ENCODE measurements at regions not wholly inside any gene's neighbourhood (a gene's known extent, or its start where the extent isn't known, plus 50 kb on each side); places are given as distances from the start of the nearest gene placed in this dataset.
"Not testable (repeated sequence)": the region's sequence is repeated elsewhere in the genome, so short reads cannot be mapped to it uniquely, and the experiment has no call there.

DNA sequence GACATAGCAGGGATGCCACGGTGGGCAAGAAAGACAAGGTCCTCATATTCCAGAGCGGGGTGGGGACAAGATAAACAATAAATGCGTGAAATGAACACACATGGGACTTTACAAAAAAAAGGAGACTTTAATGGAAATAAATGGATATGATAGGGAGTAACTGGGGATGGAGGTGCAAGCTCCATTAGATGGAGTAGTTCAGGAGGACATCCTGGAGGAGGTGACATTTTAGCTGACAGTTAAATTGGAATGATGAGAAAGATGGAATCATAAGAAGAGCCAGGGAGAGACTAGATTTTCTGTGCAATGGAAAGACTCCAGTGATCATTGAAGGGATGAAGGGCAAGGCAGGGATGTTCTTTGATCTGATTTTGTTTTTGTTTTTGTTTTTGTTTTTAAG, 83.6 kb upstream of the MYL10 start:
- no peak for DNase-seq

DNA sequence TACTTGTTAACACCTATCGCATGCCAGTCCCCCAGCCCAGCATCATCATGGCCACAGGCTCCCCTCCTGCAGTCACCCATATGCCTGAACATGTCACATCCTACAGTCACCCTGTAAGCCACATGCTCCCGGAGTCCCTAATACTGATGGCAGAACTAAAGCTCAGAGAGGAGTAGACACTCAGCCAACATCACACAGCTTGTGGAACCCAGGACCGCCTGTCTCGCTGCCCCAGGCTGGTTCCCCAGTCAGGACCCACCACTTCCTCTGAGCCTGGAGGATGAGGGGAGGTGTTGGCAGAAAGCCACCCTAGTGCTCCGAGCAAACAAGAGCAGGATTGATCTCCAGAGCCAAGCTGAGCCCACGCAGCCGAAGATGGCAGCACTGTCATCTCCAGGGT, 85.0 kb upstream of the MYL10 start:
- no peak for DNase-seq

DNA sequence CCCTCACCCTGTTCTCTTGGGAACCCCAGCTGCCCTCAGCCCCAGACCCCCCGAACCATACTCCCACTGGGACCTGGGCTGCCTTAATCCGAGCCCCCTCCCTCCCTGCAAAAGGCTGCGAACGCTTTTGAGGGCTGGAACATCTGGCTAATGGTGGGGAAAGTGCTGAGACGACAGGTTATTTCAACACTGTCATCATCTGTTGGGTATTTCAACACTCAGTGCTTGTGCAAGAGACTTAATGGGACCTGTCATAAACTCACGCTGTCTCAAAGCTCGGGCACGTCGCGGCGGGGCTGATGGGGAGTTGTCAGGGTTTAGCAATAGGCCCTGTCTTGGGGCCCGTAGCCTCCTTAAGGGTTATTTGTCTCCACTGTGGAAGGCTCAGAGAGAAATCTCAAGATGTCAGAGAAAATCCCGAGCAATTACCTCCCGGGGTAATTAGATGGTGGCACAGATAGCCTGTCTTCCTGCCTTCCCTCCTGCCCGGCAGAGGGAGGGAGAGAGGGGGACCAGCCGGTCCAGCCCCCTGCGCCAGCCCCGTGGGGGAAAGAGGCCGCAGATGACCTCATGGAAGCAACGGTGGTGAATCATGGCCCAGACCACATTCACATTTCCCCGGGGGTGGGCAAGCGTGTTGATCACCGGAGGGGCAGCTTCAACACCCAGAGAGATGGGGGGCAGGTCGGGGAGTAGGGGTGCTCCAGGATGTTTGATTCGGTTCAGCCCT, 88.7 kb upstream of the MYL10 start:
- DNase-seq: peak; percentile 95

DNA sequence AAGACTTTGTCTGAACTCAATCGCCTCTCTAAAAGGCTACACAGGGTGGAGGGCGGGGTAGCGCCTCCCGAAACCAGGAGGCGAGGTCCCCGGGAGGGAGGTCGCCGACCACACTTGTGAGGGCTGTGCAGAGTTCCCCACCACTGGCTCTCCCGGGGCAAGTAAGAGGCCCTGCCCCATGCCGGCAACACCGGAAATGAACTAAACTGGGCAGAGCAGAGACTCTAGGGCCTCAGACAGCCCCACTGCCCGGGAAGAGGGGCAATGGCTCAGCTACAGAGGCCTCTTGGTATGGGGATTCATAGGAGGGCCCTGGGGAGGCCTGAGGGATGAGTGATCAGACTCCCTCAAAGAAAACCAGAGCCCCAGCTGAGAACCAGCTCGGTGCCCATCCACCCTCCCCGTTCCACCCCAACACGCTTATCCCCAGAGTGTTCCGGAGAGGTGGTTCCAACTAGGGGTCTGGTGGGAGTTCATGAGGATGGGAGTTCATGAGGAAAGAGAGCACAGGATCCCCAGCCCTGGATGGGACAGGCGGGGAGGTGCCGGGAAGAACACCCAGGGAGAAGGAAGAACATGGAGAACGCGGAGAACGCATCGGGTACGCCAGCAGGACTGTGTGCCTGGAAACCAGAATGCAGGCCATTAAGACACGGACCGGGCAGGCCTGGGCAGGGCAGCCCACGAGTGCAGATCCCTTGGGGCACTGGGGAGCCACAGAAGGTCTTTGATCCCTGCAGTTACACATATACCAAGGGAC, 89.4 kb upstream of the MYL10 start:
- DNase-seq: peak; percentile 83

DNA sequence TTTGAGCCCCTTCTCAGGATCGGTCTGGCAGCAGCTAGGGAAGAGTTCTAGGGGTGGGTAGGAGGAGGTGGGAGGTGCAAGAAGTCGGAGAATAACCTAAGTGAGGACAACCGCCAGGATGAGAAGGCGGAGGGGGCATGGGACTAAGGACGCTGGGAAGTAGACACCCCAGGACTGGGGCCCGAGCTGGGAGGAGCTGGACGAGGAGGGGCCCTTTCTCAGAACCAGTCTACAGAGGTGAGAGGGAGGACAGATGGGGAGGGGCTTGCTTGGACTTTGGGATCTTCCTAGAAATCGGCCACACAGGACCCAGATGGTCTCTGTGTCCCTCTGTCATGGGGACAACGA, 90.0 kb upstream of the MYL10 start:
- no peak for DNase-seq

DNA sequence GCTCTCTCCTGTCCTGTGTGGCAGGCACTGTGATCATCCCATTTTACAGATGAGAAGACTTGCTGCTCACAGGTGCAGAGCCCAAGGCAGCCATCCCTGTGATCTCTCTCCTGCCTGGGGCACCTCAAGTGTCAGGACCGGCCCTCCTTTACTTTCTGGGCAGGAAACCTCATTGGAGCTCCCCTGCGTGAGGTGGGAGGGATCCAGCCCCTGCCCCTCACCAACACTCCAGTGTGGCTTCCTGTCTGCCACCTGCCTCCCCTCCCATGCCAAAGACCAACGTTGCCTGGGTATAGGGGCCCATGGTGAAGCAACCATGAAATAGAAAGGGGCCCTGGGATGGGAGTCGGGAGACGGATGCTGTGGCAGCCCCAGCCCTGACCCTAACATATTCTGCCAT, 91.2 kb upstream of the MYL10 start:
- DNase-seq: no peak

DNA sequence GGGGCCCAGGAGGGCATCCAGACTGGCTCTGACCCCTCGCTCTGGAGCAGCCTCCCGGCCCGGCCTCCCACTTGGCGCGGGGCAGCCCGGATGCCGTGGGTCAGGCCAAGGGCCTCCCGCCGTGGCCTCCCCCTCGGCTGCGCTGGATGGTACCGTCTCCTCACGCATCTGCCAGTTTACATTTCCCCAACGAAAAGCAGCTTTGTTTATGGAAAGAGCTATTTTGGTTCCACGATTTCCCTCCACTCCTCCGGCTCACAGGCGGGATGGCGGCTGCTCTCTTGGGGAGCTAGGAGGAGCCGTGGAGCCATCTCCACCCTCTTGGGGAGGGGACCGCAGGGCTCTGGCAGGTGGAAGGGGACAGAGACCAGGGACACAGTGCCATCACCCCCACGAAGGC, 93.2 kb upstream of the MYL10 start:
- DNase-seq: no peak

DNA sequence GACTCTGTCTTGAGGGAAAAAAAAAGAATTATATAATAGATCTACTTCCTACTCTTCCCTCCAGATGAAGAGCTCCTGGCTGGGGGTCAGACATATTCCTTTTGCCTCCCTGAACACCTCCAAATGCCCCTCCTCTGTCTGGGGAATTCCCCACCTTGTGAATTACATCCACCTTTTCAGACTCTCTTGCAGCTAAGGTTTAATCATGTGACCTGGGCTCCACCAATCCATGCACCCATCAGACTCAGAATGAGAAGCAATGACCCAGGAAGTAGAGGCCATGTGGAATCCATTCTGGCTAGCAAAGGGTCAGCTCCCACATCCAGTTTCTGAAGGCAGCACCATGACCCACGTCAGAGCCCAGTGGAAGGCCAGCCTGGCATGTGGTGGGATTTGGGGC, 93.6 kb upstream of the CUX1 start:
- DNase-seq: no peak

DNA sequence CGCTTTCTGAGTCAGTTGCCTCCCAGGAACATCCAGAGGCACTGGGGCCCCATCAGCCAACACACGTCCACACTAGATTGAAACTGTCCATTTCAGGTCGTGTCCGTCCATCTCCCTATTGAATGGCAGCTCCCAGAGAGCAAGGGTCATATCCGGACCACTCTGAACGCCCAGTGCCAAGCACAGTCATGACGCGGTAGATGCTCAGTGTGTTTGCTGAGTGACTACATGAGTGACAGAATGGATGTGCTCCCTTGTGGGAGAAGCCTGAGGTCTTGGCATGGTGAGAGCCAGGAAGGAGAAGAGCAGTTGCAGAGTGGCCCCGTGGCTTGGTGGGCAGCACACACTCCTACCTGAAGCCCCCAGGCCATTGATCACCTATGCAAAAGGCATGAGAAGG, 92.5 kb upstream of the CUX1 start:
- no peak for DNase-seq

DNA sequence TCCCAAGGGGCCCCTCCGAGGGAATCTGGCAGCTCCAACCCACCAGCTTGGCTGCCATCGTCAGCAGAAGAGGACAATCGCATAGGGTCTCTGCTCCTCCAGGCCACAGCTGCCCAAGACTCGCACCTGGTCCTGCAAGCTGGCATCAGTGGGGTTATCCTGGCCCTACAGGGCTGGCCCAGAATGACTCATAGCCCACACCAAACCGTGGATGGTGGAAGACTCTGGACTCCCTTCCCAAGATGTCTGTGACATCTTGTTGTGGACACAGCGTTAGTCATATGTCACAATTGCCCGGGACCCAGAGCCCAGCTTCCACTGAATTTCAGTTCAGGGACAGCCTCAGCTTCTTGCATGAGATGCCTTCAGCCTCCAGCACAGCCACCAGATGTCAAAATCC, 91.5 kb upstream of the CUX1 start:
- no peak for DNase-seq

DNA sequence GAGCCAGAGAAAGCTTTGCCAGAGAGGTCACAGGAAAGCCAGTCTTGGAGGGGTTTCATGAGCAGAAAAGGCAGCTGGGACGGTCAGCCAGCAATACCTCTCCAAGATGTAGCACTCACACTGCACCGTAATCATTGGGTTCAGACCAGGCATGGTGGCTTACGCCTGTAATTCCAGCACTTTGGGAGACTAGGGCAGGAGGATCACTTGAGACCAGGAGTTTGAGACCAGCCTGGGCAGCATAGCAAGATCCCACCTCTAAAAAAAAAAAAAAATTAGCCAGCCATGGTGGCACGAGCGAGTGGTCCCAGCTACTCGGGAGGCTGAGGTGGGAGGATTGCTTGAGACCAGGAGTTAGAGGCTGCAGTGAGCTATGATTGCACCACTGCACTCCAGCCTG, 90.2 kb upstream of the CUX1 start:
- no peak for DNase-seq

DNA sequence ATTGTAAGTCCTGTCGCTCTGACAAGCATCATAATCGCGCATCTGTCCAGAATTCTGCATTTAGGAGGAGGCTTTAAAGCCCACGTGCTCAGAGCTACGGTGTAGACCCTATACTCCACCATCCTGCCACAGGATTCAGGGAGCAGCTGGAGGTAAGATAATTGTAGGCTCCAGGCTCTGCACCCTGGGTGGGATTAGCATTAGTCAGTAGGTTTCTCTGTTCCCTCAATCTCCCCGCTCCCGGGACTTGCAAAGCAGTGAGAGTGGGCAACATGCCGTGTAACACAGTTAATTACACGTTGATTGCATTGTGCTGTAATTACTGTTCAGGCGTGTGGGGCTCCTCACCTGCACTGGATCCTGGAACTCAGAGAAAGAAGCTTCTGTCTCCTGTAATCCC, 89.3 kb upstream of the CUX1 start:
- no peak for DNase-seq

DNA sequence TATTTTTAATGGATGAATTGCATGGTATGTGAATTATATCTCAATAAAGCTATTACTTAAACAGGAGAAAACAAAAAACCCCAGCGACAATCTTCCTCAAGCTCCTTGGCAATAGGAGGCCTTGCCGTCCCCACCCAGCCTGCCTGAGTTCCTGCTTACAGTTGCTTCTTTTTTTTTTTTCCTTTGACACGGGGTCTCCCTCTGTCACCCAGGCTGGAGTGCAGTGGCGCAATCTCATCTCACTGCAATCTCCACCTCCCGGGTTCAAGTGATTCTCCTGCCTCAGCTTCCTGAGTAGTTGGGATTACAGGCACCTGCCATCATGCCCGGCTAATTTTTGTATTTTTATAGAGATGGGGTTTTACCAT, 88.6 kb upstream of the CUX1 start:
- not testable (repeated sequence) for DNase-seq

DNA sequence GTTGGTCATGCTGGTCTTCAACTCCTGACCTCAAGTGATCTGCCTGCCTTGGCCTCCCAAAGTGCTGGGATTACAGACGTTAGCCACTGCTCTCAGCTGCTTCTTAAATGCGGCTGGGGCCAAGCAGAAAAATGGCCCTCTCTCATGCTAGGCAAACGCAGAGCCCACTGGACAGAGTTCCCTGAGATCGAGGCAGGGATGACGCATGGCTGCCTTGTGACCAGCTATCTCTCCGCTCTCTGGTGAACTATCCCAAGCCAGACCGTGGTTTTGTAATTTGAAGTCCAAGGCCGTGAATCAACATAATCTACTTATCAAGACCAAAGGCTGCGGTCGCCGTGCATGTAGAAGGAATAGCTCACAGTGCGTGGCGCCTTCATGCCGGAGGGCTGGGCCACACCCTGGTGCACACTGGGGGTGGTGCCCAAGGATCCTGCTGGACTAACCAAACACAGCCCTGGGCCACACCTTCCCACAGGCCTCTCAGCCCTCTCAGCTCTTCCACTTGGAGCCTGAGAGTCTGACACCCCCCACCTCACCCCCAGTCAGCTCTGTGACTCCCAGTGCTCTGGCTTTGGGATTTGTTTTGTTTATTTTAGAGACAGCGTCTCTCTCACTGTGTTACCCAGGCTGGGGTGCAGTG, 88.1 kb upstream of the CUX1 start:
- DNase-seq: peak; percentile 100

DNA sequence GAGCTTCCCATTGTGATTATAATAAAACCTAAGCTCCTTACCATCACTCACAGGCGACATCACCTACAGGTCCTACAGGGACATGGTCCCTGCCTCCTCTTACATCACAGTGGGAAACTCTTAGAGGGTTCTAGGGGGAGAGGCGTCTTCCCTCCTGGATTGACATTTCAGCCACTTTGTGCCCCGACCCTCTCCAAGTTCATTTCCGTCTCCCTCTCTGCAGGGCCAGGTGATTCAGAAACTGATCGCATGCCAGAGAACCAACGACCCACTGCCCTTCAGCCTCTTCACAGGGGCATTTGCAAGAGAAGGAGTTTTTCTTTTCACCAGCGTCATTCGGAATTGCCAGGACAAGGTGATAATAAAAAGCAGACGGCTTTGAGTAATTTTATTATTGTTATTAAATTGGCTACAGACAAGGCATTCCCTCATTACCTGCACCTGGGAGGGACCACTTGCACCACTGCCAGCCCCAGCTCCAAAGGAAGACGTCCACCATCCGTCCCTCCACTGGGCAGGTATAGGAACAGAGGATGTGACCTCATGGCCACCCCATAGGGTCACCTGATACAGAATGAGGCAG, 85.8 kb upstream of the CUX1 start:
- no peak for DNase-seq

DNA sequence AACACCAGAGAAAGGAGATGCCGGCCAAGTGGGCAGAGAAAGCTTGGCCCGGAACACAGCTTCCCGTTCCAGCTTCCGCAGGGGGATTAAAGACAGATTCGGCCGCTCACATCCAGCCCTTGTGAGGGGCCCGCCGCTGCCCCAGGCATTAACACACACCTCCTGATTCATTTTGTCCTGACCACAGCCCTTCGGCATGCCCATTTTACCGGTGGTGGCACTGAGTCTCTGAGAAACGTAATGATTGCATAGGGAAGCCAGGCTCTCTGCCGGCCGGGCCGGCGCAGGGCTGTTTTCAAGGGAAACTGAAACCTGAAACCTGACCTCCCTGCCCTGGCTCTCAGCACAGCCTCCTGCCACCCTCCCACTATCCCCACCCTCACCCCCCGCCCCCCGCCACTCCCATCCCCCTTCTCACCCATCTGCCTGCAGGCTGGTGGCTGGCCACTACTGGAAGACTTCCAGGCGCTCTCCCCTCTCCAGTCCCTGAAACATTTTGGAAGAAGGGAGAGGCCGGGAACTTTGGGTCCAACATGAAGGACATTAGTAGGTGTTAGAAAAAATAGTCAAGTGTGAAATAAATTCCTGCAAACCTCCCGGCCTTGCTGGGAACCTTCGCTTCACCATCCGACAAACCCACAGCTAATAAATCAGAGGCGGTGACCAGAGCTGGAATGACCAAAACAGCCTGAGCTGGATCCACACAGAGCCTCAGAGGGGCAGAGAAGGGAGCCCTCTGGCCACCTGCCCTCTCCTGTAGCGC, 83.5 kb upstream of the CUX1 start:
- DNase-seq: peak; percentile 70

DNA sequence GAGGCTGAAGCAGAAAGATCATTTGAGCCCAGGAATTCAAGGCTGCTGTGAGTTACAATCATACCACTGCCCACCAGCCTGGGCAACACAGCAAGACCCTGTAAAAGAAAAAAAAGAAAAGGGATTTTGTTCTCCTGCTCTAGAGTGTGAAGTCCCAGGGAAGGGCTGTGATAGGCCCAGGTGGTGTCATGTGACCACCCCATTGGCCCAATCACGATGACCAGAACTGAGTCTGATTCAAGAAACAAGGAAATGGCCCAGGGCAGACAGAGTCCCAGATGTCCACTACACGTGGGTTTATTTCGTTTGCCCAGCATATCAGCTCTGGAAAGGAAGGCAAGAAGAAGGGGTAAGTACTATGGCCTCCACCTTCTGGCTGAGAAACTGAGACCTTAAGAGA, 81.3 kb upstream of the CUX1 start:
- DNase-seq: peak; percentile 5

DNA sequence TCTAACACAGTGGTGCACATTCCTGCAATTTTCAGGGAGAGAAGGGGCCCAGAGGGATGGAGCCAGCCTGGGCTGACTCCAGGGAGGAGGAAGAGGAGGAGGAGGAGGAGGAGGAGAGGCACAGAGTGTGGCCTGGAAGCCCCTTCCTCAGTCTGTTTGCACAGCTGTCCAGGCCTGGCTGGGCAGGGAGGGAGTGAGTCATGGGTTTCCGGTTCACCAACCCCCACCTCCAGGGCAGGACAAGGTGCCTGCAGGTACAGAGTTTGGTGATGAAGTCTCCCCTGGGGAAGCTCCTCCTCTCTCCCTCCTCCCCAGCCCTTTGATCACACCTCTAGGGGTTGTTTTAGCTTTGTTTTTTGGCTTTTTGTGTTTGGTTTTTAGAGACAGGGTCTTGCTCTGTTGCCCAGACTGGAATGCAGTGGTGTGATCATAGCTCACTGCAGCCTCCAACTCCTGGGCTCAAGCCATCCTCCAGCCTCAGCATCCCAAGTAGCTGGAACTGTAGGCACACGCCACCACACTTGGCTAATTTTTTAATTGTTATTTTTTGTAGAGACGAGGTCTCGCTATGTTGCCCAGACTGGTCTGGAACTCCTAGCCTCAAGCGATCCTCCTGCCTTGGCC, 77.5 kb upstream of the CUX1 start:
- DNase-seq: no peak

DNA sequence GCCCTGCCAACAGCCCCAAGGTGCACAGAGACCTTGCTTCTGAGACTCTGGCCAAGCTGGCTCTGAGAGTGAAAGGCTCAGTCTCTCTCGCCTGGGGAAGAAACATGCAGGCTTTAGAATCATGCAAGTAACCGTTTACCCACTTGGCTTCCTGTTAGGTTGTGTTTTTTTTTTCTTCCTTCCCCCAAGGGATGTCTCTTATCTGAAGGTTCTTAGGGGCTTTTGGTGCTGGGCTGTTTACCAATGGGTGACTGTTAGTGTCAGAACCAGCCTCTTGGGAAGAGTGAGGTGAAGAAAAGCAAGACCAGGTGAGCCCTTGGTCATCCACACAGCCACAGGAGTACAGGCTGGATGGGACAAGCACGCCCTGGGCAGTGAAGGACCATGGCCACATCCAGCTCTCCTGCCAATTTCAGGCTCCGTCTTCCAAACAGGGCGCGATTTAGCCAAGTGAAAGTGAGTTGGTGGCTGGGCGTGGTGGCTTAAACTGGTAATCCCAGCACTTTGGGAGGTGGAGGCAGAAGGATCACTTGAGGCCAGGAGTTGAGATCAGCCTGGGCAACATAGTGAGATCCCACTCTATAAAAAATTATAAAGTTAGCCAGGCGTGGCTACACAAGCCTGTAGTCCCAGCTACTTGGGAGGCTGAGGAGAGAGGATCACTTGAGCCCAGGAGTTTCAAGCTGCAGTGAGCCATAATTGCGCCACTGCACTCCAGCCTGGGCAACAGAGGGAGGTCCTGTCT, 76.3 kb upstream of the CUX1 start:
- no peak for DNase-seq

DNA sequence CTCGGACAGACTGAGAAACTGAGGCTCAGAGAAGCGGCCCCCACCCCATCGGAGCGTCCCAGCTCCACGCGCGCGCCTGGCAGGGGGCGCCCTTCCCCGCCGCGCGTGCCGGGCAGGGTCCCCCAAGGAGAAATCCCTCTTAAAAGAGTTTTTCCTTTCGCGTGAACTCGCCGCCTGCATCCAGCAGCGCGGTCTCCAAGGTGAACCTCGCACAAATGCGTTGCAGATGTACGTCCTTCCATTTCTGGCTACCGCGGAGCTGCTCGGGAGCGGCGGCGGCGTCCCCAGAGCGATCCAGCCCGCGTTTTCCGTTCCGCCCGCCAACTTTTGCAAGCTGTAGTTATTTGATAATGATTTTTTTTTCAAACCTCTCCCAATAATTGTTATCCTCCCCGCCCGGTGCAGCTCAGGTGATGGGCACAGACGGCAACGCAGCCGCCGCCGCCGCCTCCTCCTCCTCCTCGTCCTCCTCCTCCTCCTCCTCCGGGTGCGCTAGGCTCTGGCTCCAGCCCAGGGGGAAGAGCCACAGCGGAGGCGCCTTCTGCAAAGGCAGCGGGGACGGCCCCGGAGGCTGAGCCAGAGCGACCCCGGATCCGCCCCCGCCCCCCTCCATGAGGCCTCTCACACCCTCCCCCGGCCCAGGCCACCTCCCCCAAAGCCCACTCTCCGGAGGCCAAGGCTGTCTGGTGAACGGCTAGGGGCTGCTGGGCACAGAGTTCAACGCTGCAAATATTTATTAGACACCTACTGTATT, 74.0 kb upstream of the CUX1 start:
- DNase-seq: no peak

DNA sequence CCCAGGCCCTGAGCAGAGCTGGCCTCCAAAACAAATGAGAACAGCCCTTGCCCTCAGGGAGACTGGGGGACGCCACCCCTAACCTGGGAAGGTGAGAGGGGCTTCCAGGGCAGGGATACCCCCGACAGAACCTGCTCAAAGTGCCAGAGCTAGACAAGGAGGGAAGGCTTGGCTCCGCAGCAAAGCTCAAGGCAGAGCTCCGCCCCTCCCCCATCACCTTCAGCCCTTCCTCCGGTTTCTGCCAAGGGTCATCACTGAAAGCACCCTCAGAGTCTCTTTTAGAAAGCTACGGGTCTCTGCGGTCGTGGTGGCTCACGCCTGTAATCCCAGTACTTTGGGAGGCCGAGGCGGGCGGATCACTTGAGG, 73.4 kb upstream of the CUX1 start:
- no peak for DNase-seq
